ENCODE measurements at regions not wholly inside any gene's neighbourhood (a gene's known extent, or its start where the extent isn't known, plus 50 kb on each side); places are given as distances from the start of the nearest gene placed in this dataset.
A peak's percentile ranks its signal among the peaks of the same experiment; 100 is the strongest.

DNA sequence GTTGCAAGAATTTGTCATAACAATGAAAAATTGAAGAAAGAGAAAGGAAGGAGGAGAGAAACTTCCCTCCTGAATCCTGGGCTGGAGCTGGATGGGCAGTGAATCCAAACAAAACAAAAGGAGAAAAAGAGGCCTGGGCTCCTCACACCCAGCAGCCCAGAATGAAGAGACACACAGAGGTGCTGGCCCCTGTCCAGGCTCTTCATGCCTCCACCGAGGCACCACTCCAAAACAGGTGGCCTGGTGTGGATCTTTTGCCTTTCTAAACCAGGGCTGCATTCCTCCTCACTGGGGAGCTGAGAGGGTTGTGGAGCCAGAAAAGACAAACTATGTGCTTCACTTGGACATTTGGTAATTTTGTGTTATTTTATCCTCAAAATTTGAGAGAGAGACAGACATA lies 76.0 kb downstream of the FAM124B start:
- no peak for DNase-seq (ENCODE audit: extremely low read depth, low read depth)

DNA sequence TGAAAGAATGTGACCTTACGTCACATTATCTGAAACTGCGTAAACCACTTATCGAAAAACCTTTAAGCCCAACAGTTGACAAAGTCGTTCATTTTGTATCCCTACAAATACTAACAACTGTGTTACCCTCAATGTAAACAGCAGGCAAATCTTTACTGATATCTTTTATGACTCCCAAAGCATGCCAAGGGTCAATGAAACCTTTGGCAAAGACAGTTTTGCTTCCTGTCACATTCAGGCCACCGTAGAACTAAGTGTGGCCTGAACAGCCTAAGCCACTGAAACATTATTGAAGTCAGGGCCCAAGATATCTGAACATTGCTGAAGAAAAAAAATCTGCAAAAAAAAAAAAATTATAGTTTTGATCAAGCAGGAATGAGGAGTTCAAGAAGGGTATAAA lies 77.3 kb downstream of the FAM124B start:
- DNase-seq (ENCODE audit: extremely low read depth, low read depth) = no peak

DNA sequence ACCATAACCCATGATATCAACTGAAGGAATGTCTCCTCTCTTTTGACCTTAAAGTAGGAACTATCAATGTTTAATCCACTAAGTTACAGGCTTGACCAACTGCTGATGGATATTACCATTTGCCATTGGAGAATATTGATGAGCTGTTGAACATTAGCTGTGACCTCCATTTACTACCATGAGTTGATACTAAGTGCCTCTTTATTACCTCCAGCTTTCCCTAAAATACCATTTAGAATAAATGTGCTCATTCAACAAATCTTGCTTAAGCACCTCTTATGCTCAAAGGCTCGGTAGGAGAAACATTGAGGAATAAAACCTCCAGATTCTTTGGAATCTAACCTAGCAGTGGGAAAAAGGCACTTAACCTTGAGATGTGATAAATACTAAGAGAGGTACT lies 81.2 kb downstream of the FAM124B start:
- DNase-seq (ENCODE audit: extremely low read depth, low read depth) = no peak

DNA sequence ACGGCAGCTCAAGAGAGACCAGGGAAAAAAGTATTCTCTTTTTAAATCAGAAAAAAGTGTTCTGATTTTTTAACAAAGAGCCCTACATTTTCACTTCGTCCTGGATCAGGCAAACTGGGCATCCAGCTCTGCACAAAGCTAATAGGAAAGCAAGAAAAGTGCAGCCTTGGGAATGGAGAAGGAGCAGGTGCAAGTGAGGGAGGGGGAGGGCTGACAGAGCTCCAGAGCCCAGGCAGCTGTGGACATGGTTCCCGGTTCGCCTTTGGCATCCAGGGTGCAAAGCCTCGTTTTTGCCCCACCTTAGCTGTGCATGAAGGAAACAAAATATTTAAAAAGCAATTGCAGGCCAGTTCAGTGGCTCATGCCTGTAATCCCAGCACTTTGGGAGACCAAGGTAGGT lies 82.2 kb downstream of the FAM124B start:
- DNase-seq (ENCODE audit: extremely low read depth, low read depth) = no peak

DNA sequence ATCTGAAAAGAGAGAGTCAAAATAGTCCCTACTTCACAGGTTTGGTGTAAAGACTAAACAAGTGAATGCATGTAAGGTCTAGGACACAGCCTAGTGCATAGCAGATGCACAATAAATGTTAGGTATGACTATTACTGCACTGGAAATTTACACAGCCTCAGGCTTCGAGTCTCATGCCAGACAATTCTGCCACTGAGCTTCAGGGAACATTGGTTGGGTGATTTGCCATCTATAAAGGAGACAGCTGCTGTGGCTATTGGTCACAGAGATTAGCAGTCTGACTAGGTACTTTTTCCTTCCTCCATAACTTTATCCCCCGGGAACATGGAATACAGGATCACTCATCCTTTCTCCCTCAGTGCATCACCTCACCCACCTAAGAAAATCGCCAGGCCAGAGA lies 89.2 kb downstream of the FAM124B start:
- no peak for DNase-seq (ENCODE audit: extremely low read depth, low read depth)

DNA sequence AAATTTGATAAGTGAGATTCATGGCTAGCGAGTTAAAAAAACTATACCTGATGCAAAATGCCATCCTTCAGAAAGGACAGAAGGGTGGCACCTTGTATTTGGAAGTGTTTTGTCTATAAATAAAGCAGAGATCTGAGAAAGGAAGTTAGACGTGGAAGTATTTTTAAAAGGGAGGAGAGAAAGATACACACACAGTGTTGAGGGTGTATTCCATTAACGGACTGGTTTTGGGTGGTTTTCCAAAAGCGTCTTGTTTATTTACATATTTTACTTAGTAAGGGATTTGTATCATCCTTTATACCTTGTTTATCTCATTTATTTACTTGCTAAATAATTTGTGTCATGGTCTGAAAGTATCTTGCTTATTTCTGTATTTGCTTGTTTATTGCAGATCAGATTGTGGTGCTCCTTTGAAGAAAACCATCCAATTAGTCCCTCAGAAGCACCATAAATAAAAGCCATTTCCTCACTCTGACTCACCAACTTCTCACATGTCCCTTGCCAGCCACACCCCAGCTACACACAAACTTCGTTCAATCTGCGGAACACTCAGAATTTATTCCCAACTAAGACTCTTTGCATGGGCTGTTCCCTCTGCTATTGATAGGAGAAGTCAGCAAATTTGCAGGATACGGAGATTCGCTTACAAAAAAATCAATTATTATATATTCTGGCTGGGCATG lies 90.8 kb downstream of the FAM124B start:
- DNase-seq (ENCODE audit: extremely low read depth, low read depth) = peak; percentile 47

DNA sequence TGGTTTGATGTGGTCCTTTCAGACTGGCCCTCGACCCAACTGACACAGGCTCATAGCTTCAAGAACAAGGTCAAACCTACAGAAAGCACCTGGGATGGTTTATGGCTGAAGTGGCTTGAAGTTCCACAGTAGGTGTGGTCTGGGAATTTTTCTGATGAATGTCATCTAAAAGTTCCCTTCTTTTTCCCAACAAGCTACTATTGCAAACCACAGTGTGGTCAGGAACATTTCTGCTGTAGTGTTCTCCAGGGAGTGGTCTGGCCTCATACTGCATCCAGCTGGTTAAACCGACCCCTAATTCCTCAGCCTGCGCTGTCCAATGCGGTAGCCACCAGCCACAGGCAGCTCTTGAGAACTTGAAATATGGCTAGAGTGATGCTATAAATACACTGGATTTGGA lies 92.7 kb downstream of the FAM124B start:
- no peak for DNase-seq (ENCODE audit: extremely low read depth, low read depth)

DNA sequence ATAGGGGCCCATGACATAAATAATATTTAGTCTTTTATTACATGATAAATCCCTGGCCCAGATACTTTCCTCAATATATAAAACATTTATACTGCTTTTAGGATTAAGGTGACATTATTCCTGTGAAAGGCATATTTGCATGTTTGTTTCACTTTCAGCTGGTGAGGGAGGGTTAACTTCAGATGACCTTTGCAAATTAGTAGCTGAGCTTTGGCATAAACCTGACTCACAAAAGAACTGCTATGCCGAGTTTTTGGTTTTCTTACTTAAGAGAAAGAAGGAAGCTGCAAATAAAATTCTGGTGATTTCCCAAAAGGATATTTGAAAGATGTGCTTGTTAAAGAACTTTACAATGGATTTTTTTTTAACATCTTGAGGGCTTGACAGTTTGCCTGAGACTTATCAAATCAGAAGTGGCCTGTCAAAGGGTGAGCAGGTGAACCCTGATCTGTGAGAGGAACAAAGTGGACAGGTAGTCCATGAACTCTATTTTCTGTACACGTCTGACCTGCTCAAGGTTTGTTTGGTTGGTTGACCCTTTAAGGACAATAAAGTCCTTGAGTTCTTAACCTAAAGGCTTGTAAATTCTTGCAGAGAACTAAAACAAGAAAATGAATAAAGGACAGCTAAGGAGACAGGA lies 93.5 kb downstream of the FAM124B start:
- DNase-seq (ENCODE audit: extremely low read depth, low read depth) = no peak

DNA sequence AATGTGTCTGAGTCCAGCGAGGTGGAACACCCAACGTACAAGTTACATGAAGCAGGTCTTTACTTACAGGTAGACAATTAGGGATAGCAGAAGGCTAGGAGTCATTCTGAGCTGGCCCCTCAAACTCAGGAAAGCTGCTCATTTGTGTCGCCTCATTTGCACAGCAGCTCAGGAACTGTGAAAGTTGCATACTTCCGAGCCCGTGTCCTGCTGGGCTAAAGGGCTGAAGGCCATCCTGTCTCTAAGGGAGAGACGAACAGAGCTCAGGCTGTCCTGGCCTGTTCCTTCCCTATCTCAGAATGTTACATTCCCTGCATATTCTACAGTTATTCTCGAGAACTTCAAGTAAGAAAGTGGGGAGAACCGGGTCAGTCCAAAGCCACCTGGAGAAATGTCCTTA lies 99.0 kb downstream of the FAM124B start:
- DNase-seq (ENCODE audit: extremely low read depth, low read depth) = no peak

DNA sequence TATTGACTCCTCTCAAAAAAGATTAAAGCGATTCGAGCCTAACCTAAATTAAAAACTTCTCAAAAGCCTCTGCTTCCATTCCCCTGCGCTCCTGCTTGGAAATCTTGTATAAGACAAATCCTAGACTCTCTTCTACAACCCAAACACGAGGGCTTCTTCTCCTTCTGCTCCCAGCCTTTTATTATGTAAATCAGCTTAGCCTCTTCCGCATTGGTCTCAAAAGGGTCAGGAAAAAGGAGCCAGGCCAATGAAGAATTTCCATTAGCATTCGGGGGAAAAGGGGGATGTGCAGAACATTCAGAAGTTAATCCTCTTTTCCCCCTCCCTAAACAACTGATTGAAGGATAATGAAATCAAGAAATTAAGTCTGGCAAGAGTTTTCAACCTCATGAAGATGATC lies 107.9 kb downstream of the FAM124B start:
- no peak for DNase-seq (ENCODE audit: extremely low read depth, low read depth)

DNA sequence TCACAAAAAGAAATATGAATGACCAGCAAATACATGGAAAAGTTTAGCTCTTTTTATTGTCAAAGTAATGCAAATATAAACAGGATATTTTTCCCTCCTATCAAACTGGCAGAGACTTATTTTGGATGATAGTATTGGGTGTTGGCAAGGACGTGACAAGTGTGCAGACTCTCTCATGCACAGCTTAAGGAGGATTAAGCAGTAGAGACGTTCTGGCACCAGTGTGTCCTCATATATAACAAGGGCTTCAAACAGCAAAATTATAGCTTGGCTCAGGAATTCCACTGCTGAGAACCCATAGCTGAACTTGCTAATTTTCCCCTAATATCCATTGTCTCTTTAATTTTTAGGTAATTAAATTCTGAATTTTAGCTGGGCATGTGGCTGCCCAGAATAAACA lies 114.4 kb downstream of the FAM124B start:
- no peak for DNase-seq (ENCODE audit: extremely low read depth, low read depth)

DNA sequence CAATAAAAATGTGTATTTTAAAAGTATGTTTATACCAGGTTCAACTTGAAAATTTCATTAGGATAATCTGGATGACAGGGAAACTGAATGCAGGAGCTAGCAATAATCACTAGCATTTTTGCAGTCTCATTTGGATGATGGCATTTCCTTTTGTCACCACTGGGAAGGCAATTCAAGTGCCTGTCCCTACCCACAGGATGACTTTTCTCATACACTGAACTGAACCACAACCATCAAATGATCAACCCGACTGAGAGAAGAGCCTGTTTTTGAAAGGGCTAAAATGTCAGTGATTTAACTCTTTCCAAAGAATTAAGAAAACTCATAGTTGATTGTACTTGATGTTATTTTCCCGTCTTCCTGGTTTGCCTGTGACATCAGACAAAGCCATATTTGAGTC lies 115.0 kb downstream of the FAM124B start:
- peak; percentile 12 for DNase-seq (ENCODE audit: extremely low read depth, low read depth)

DNA sequence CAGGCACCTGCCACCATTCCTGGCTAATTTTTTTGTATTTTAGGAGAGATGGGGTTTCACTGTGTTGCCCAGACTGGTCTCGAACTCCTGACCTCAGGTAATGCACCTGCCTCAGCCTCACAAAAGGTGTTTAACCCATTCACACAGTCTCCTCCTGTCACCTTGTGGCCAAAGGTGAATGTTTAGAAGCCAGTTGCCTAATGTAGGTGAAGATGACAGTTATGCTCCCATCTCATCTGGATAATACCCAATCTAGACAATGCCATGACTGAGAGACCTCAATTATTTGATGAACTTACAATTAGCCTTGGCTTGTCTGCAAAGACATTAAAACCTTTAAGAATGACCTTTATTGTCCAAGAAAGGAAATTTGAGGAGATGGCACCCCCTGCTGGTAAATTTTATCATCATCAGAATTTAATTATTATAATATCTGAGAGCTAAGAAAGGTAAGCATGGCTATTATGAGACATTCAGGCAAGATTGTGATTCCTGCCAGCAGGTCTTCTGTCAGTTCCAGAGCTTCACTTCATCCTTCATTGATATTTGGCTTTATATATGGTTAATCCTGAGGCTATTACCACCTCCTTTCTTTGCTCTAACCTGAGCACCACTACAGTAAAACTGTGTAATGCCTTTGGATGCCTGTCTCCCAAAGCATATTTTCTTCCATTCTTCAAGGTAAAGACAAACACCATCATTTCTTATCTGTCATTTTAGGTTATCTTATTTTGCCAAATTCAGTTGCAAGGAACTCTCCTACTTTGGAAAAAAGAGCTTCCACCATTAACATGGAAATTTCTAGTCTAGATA lies 117.6 kb downstream of the FAM124B start:
- peak; percentile 49 for DNase-seq (ENCODE audit: extremely low read depth, low read depth)

DNA sequence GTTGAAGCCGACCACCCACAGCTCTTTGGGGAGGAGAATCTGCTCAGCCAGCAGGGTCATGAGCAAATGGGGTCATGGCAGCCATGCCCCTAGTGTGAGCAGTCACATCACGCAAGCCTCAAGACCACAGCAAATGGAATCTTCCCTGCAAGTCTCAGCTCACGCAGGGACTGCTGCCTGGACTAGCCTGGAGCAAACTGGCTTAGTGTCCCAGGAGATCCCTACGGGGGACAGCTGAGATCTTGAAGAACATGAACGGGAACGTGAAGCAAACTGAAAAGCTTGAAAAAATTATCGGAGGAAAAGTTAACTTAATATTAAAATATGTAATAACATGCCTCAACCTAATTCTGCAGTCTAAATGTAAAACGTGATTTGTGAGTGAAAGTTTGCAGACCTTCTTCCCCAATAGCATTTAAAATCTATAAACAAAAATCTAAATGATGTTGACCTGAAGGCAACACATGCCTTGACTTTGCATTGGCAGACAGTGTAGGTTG lies 118.4 kb downstream of the FAM124B start:
- no peak for DNase-seq (ENCODE audit: extremely low read depth, low read depth)

DNA sequence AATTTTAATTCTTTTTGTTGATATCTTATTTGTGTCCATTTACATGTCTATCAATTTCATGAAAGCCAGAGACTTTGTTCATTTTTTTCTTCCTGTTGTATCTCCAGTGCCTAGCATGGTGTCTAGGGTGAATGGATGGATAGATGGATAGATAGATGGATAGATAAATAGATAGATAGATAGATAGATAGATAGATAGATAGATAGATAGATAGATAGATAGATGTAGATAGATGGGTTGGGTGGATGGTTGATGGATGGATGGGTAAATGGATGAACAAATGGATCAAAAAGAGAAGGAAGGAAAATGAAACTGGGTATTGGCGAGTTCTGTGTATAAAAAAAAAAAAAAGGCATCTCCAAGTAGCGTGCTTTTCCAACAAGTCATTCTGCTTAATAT lies 120.5 kb downstream of the FAM124B start:
- no peak for DNase-seq (ENCODE audit: extremely low read depth, low read depth)

DNA sequence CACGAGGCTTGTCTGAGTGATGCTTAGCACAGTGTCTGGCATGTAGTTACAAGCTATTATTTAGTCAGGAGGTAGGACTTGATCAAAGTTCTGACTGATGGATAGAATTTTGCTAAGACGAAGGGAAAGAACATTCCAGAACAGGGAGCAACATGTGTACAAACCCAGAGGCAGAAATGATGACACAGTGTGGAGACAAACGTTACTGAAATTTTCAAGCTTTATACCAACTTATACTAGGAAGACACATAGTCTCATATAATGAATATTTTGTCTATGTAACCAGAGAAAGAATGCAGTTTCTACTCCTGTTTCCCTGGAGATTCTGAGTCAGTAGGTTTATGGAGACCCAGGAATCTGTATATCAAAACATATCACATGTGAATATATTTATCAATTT lies 123.4 kb downstream of the FAM124B start:
- DNase-seq (ENCODE audit: extremely low read depth, low read depth) = no peak

DNA sequence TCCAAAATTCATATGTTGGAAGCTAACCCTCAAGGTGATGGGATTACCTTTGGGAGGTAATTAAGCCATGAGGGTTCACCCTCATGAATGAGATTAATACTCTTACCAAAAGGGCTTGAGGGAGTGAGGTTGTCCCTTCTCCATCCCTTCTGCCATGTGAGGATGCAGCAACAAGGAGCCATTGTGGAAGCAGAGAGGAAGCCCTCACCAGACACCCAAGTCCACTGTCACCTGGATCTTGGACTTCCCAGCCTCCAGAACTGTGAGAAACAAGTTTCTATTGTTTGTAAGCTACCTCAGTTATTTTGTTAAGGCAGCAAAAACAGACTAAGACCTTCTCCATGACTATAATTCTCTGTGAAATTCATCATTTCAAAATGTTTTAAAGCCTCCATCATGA lies 125.7 kb downstream of the FAM124B start:
- DNase-seq (ENCODE audit: extremely low read depth, low read depth) = no peak

DNA sequence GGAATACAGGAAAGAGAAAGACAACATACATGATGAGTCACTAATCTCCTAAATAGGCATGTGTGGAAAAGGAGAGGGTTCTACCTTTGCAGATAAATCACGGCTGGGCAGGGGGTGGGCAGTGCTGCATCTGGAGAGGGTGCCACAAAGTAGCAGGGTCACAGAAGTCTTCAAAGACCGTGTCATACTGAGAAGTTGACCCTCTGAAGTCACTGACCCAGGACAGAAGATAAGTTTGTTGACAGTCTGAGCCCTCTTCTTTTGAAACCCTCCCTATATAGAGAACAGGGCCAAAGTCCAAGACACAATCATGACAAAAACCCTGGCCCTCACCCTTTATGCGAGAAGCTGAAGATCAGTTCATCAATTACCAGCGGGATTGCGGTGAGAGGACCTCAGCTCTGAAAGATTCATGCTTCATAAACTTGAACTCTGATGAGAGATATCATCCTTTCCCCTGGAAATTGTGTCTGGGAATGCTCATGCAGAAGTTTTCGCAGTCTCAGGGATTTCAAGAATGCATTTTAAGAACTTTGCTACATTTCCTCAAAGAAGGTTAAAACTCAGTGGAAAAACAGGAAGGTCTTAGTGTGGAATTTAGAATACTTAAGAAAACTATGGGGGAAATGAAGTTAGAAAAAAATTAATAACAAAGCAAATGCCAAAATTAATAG lies 129.5 kb downstream of the FAM124B start:
- DNase-seq (ENCODE audit: extremely low read depth, low read depth) = no peak

DNA sequence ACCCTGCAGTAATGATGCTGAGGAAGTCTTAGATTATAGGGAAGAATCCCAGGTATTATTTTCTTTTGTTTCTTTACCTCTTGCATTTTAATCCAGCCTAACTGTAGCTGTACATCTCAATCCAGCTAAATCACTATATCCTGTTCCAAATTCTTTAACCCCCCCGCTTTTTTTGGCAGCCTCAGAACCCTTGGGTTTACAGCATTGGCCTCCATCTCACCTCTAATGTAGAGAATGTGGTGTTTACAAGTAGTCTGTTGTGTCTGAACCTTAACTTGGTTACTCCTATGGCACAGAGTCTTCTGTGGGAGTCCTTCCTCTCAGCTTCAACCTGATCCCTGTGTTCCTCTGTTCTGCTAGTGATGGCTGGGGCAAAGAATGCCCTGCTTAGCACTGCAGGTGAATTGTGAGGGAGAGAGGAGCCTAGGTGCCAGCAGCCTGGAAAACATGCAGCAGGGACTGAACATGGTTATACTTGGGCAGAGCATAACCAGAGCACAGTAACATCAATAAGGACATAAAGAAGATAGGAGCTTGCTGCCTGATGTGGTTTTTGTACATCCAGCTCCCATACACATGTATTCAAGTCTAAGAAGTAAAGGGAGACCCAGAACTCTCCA lies 130.2 kb downstream of the FAM124B start:
- no peak for DNase-seq (ENCODE audit: extremely low read depth, low read depth)

DNA sequence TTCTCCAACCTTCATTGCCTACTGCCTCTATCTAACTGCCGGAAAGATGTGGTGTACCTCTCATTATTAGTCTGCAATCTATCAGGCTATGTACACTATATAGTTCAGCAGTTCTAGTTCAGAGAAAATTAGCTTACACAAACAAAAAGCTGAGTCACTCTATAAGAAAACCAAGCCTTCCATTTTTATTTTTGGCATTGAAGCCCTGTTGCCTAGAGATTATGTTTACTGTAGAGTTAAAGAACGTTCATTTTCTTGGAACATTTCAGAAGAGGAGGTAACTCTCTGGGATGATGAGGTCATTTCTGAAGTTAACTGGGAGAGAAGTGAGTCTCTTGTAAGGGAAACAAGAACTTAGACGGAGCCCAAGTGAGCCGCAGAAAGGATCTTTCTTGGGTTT lies 133.5 kb downstream of the FAM124B start:
- DNase-seq (ENCODE audit: extremely low read depth, low read depth) = peak; percentile 33

DNA sequence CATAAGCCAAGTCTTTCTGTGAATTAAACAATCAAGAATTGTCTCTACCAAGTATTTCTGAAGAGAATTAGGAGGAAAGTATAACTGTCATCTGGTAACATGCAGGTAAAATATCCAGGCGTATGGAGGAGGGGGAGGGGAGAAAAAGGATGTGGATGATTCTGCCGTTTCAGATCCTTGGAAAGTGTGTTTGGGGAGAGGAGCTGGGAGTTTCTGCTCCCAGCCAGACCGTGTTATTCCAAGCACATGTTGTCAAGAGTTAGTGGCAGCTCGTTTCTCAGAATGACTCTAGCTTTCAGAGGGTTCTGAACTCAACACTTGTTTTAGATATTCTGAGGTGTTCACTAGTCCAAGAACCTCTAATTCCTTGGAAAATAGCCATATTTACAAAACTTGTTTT lies 137.6 kb downstream of the FAM124B start:
- no peak for DNase-seq (ENCODE audit: extremely low read depth, low read depth)
